Transverse colon (tissue), 4 donors: ENCODE measurements at regions not wholly inside any gene's neighbourhood (a gene's known extent, or its start where the extent isn't known, plus 50 kb on each side); places are given as distances from the start of the nearest gene placed in this dataset.

ENCODE experiments used
- DNase-seq: peaks from one replicate; pipeline ENCODE4 v3.0.0-alpha.2; 2019
- H3K27ac ChIP-seq, 4 donors: fragments of 200-600 bp; sonication (generic); 2 replicates each; pipeline ENCODE4 v1.5.1; 2016 to 2018; ENCODE audit warnings: inconsistent platforms in 4 of 4
- H3K27me3 ChIP-seq: fragments of 200-600 bp; sonication (generic); 2 replicates; pipeline ENCODE4 v1.5.1; 2017; ENCODE audit warnings: inconsistent platforms
- H3K36me3 ChIP-seq, 4 donors: fragments of 200-600 bp; sonication (generic); 2 replicates each; pipeline ENCODE4 v1.5.1; 2017 to 2019; ENCODE audit warnings: inconsistent platforms in 4 of 4
- H3K4me1 ChIP-seq, 4 donors: fragments of 200-600 bp; sonication (generic); 2 replicates each; pipeline ENCODE4 v1.5.1; 2017 to 2020; ENCODE audit warnings: inconsistent platforms in 4 of 4
- H3K4me3 ChIP-seq, 4 donors: fragments of 200-600 bp; sonication (generic); 1 replicate in 1 of 4; 2 replicates in 3 of 4; pipeline versions ENCODE4 v1.5.1 to v1.6.1; 2017 to 2019; ENCODE audit warnings: inconsistent platforms in 4 of 4
- H3K9me3 ChIP-seq, 2 donors: fragments of 200-600 bp; sonication (generic); 2 replicates each; pipeline ENCODE4 v1.5.1; 2017 to 2019; ENCODE audit warnings: inconsistent platforms in 2 of 2
- CTCF ChIP-seq, 5 experiments: fragments of 200-600 bp in 3 of 5; fragments of 450-650 bp in 2 of 5; sonication (generic) in 3 of 5; IDR thresholded peaks; 1 replicate in 2 of 5; 2 replicates in 3 of 5; pipeline ENCODE4 v1.5.1; 2016 to 2017; ENCODE audit warnings: antibody characterized with exemption in 5 of 5, inconsistent platforms in 3 of 5, mild to moderate bottlenecking in 2 of 5, moderate library complexity in 1 of 5
- EP300 ChIP-seq: sonication (generic); formaldehyde crosslinking; IDR thresholded peaks from one replicate; pipeline ENCODE4 v1.6.1; 2017; ENCODE audit warnings: antibody characterized with exemption, low read depth
- POLR2A ChIP-seq: fragments of 450-650 bp; IDR thresholded peaks from one replicate; pipeline ENCODE4 v1.6.1; 2016; ENCODE audit warnings: antibody characterized with exemption, mild to moderate bottlenecking, moderate library complexity
- POLR2AphosphoS5 ChIP-seq, 3 donors: sonication (generic); formaldehyde crosslinking; IDR thresholded peaks; one replicate each; pipeline ENCODE4 v1.6.1; 2016; ENCODE audit warnings: antibody characterized with exemption in 3 of 3
- WGBS, 2 donors: methylation state at CpG; one replicate each; pipeline ENCODE4 v1.1.5; 2018; ENCODE audit warnings: low coverage in 1 of 2; 5-methylcytosine and 5-hydroxymethylcytosine counted together
- in situ Hi-C, 4 donors: fragments of 200-750 bp; cut with MboI; loops; one replicate each; pipeline versions ENCODE4 v1.15.0 to v1.15.1; 2017; ENCODE audit warnings: low sequenced_read_pairs in 3 of 4, low pct_ligation_motif_present in 1 of 4, low pct_unique_long_range_greater_than_20kb in 1 of 4
- intact Hi-C: fragments of 100-400 bp; cut with DNase I; formaldehyde crosslinking; loops from one replicate; pipeline ENCODE4 v1.15.1; 2023; ENCODE audit warnings: low total_unique reads

GRCh38 chr16:88288303-88288702 is 94.5 kb upstream of the ZNF469 start:
- H3K27me3 ChIP-seq: no peaks in the 10 kb centered on the region
- H3K4me1 ChIP-seq: no peaks in the 10 kb centered on the region
- TF ChIP-seq CTCF (IDR thresholded peaks at IDR 0.05): no peak
- no peak for TF ChIP-seq POLR2A
- no peak for TF ChIP-seq POLR2AphosphoS5 (IDR thresholded peaks at IDR 0.05)
- no peak for DNase-seq
- intact Hi-C loops (no loop called here), in situ Hi-C loops (loop anchor here in 1 of 4 donors (25.0 kb wide), 1 partner anchor 124 kb away; no protein-coding TSS in a partner anchor)
- 65 to 88% methylated on average over 3 of the region's 3 CpGs for WGBS, 2 donors
- H3K4me3 ChIP-seq: no peak overlapping the region
- no peaks in the 10 kb centered on the region for H3K36me3 ChIP-seq
- H3K27ac ChIP-seq: no peak overlapping the region
- H3K9me3 ChIP-seq: peaks cover 0 to 13% of the 10 kb centered on the region in 2 donors

GRCh38 chr16:88289001-88289400 is 93.8 kb upstream of the ZNF469 start:
- TF ChIP-seq EP300 (no peak), POLR2AphosphoS5 (IDR thresholded peaks at IDR 0.05) (no peak), POLR2A (no peak)
- H3K4me3 ChIP-seq: no peak overlapping the region
- 83 to 91% methylated on average over 3 of the region's 3 CpGs for WGBS, 2 donors
- no peaks in the 10 kb centered on the region for H3K4me1 ChIP-seq
- intact Hi-C loops (no loop called here), in situ Hi-C loops (loop anchor here in 1 of 4 donors (25.0 kb wide), 1 partner anchor 123 kb away; no protein-coding TSS in a partner anchor)
- no peaks in the 10 kb centered on the region for H3K36me3 ChIP-seq
- peaks cover 0 to 13% of the 10 kb centered on the region in 2 donors for H3K9me3 ChIP-seq
- H3K27me3 ChIP-seq: no peaks in the 10 kb centered on the region
- no peak for DNase-seq
- H3K27ac ChIP-seq: no peak overlapping the region

GRCh38 chr16:88289561-88289960 is 93.2 kb upstream of the ZNF469 start:
- no peak for DNase-seq
- Histone ChIP-seq H3K27me3 (no peaks in the 10 kb centered on the region), H3K27ac (no peak overlapping the region), H3K36me3 (no peaks in the 10 kb centered on the region), H3K9me3 (peaks cover 0 to 13% of the 10 kb centered on the region in 2 donors), H3K4me3 (no peak overlapping the region), H3K4me1 (no peaks in the 10 kb centered on the region)
- WGBS, 2 donors: 72 to 75% methylated on average over 2 to 5 of the region's 5 CpGs
- TF ChIP-seq POLR2A (no peak), POLR2AphosphoS5 (IDR thresholded peaks at IDR 0.05) (no peak), EP300 (no peak), CTCF (IDR thresholded peaks at IDR 0.05) (no peak)
- intact Hi-C loops: no loop called here
- in situ Hi-C loops: loop anchor here in 1 of 4 donors (25.0 kb wide), 1 partner anchor 123 kb away; no protein-coding TSS in a partner anchor

GRCh38 chr16:88289968-88290401 is 92.8 kb upstream of the ZNF469 start:
- in situ Hi-C loops (loop anchor here in 1 of 4 donors (25.0 kb wide), 1 partner anchor 122 kb away; no protein-coding TSS in a partner anchor), intact Hi-C loops (no loop called here)
- 76 to 87% methylated on average over 6 to 12 of the region's 12 CpGs for WGBS, 2 donors
- Histone ChIP-seq H3K9me3 (peaks cover 0 to 13% of the 10 kb centered on the region in 2 donors), H3K36me3 (no peaks in the 10 kb centered on the region), H3K4me3 (no peak overlapping the region), H3K27me3 (no peaks in the 10 kb centered on the region), H3K4me1 (no peaks in the 10 kb centered on the region), H3K27ac (no peak overlapping the region)
- no peak for TF ChIP-seq EP300
- no peak for TF ChIP-seq POLR2AphosphoS5 (IDR thresholded peaks at IDR 0.05)
- TF ChIP-seq CTCF (IDR thresholded peaks at IDR 0.05): no peak
- TF ChIP-seq POLR2A: no peak
- DNase-seq: no peak
